ENCODE measurements at regions not wholly inside any gene's neighbourhood (a gene's known extent, or its start where the extent isn't known, plus 50 kb on each side); places are given as distances from the start of the nearest gene placed in this dataset.
"Not testable (repeated sequence)": the region's sequence is repeated elsewhere in the genome, so short reads cannot be mapped to it uniquely, and the experiment has no call there.

DNA sequence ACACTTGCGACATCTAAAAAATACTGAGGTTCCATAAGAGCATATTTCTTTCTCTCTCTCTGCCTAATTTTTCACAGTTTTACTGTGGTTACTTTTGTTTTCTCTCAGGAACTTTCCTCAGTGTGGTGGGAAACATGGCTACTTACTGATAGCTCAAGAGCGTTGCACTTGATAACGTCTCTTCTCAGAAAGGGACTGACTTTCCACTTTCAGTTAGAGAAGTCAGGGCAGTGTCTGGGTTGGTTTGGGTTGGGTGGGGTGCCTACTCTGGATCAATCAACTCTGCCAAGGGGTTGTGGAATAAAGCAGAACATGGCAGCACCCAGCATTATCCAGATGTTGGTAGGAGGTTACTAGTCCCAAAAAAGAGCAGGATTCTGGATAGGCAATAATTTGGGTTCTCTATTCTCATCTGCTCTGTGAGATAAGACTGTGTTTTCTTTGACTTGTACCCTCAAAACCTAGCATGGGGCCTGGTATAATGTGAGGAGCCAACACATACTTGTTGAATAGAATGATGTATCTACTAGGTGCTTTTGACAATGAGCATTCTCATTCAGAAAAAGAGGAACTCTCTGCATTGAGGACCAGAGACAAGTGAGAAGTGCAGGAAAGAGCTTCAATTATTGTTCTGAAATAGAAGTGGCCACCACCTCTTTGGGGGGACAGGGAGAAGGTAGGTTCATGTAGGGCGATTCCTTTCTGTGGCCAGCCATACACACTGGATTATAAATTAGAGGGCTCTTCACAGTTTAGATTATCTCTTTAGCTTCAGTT lies 315.7 kb downstream of the REEP3 start:
- H3K27ac ChIP-seq: no peak overlapping the region
- no peaks in the 10 kb centered on the region for H3K9me3 ChIP-seq
- no peaks in the 10 kb centered on the region for H3K4me1 ChIP-seq
- no peak overlapping the region for H3K4me3 ChIP-seq
- WGBS, 2 donors: 79 to 86% methylated on average over 4 of the region's 4 CpGs
- TF ChIP-seq, protein P1, sequence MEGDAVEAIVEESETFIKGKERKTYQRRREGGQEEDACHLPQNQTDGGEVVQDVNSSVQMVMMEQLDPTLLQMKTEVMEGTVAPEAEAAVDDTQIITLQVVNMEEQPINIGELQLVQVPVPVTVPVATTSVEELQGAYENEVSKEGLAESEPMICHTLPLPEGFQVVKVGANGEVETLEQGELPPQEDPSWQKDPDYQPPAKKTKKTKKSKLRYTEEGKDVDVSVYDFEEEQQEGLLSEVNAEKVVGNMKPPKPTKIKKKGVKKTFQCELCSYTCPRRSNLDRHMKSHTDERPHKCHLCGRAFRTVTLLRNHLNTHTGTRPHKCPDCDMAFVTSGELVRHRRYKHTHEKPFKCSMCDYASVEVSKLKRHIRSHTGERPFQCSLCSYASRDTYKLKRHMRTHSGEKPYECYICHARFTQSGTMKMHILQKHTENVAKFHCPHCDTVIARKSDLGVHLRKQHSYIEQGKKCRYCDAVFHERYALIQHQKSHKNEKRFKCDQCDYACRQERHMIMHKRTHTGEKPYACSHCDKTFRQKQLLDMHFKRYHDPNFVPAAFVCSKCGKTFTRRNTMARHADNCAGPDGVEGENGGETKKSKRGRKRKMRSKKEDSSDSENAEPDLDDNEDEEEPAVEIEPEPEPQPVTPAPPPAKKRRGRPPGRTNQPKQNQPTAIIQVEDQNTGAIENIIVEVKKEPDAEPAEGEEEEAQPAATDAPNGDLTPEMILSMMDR (IDR thresholded peaks at IDR 0.05): no peak
- no peak for TF ChIP-seq POLR2A (IDR thresholded peaks at IDR 0.05)
- ATAC-seq (no peak), DNase-seq (no peak)
- no peaks in the 10 kb centered on the region for H3K27me3 ChIP-seq
- intact Hi-C loops (cut with DNase I): no loop called here
- H3K36me3 ChIP-seq (replicated peaks in 1 of 2; ENCODE audit: insufficient read depth in 1 of 2, low read depth in 2 of 2): no peaks in the 10 kb centered on the region

DNA sequence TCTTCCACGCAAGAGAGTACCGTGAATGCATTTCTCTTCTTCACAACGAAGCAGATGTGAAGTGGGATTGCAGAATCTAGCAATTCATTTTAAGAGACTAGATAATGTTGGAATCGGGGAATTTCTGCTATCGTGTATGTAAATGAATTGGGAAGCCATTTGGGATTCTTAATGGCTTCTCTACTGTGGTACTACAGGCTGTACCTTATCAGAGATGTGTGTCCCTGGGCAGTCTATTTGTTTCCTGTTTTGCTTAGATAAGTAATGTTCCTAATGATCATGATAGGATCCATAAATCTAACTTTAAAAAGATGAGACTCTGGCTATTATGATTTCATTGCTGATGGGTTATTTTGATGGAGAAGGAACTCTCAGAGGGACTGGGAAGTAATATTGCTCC lies 320.6 kb downstream of the REEP3 start:
- Histone ChIP-seq H3K4me1 (no peaks in the 10 kb centered on the region), H3K36me3 (replicated peaks in 1 of 2; ENCODE audit: insufficient read depth in 1 of 2, low read depth in 2 of 2) (no peaks in the 10 kb centered on the region), H3K27ac (no peak overlapping the region), H3K27me3 (no peaks in the 10 kb centered on the region), H3K4me3 (no peak overlapping the region), H3K9me3 (peaks cover 0 to under 1% (median 0%) of the 10 kb centered on the region in 3 donors)
- intact Hi-C loops (cut with DNase I): no loop called here
- ATAC-seq (no peak), DNase-seq (no peak)
- 79 to 81% methylated on average over 5 of the region's 5 CpGs for WGBS, 2 donors
- TF ChIP-seq, protein P1 (IDR thresholded peaks at IDR 0.05): no peak
- no peak for TF ChIP-seq POLR2A (IDR thresholded peaks at IDR 0.05)

DNA sequence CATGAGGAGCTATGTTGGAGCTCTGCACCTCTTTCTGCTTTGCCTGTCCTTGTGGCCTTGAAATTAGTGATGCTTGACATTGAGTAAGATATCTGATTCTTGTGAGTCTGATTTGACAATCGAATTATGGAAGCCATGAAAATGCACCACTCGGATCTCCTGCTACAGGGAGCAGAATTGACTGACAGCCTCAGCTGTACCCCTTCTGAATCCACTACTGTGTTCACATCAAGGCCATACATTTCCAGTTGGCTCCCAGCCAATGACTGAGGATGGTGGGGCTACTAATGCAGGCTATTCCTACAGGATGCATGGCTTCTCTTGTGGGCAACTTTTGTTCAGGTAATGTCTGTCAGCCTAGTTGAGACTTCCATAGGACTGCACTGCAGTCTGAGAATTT lies 321.9 kb downstream of the REEP3 start:
- TF ChIP-seq, protein P1 (IDR thresholded peaks at IDR 0.05): no peak
- TF ChIP-seq POLR2A (IDR thresholded peaks at IDR 0.05): no peak
- intact Hi-C loops (cut with DNase I): no loop called here
- Histone ChIP-seq H3K9me3 (peaks cover 0 to 5% (median 0%) of the 10 kb centered on the region in 3 donors), H3K27ac (no peak overlapping the region), H3K4me3 (no peak overlapping the region), H3K4me1 (no peaks in the 10 kb centered on the region), H3K36me3 (replicated peaks in 1 of 2; ENCODE audit: insufficient read depth in 1 of 2, low read depth in 2 of 2) (no peaks in the 10 kb centered on the region), H3K27me3 (no peaks in the 10 kb centered on the region)
- no peak for DNase-seq
- no peak for ATAC-seq
- 63 to 71% methylated on average over 2 of the region's 2 CpGs for WGBS, 2 donors

DNA sequence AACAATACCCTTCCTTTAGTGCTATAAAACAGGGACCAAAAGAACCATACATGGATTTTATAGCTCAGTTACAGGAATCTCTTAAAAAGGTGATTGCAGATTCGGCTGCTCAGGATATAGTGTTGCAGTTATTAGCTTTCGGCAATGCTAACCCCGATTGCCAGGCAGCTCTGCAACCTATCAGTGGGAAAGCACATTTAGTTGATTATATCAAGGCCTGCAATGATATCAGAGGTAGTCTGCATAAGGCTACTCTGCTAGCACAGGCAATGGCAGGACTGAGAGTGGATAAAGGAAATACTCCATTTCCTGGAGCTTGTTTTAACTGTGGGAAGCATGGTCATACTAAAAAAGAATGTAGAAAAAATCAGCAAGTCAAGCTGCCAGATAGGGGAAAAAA lies 327.7 kb downstream of the REEP3 start:
- 45 to 65% methylated on average over 3 of the region's 3 CpGs for WGBS, 2 donors
- H3K36me3 ChIP-seq (replicated peaks in 1 of 2; ENCODE audit: insufficient read depth in 1 of 2, low read depth in 2 of 2); H3K4me3 ChIP-seq; H3K9me3 ChIP-seq; H3K27ac ChIP-seq; H3K4me1 ChIP-seq; ATAC-seq; DNase-seq; H3K27me3 ChIP-seq; intact Hi-C loops (cut with DNase I): not testable (repeated sequence)

DNA sequence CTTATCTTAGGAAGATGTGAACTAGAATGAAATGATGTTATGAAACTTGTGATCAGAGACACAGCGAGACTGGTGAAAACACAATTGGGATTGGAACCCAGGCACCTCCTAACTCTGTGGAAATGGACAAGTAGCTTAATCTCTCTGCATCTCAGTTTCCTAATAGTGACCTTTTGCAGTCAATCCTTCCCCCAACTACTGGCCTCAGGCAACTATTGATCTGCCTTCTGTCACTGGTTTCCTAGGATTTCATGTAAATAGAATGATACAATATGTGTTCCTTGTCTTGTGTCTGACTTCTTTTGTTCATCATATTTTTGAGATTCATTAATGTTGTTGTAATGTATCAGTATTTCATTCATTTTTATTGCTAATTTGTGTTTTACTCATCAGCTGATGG lies 341.7 kb downstream of the REEP3 start:
- DNase-seq: no peak
- 71 to 100% methylated on average over 1 of the region's 1 CpG for WGBS, 2 donors

More for the DNA sequence above, 341.7 kb downstream of the REEP3 start:
- ATAC-seq: no peak
- TF ChIP-seq POLR2A (IDR thresholded peaks at IDR 0.05): no peak
- TF ChIP-seq, protein P1 (IDR thresholded peaks at IDR 0.05): no peak
- H3K4me3 ChIP-seq: no peak overlapping the region
- H3K4me1 ChIP-seq: peaks cover 5% of the 10 kb centered on the region
- H3K27ac ChIP-seq: no peak overlapping the region
- H3K9me3 ChIP-seq: no peaks in the 10 kb centered on the region
- intact Hi-C loops (cut with DNase I): no loop called here
- no peaks in the 10 kb centered on the region for H3K36me3 ChIP-seq (replicated peaks in 1 of 2; ENCODE audit: insufficient read depth in 1 of 2, low read depth in 2 of 2)
- H3K27me3 ChIP-seq: no peaks in the 10 kb centered on the region

All from body of pancreas (tissue), 4 donors.